Kidney epithelial cell (primary cell): ENCODE measurements at regions not wholly inside any gene's neighbourhood (a gene's known extent, or its start where the extent isn't known, plus 50 kb on each side); places are given as distances from the start of the nearest gene placed in this dataset.
"Not testable (repeated sequence)": the region's sequence is repeated elsewhere in the genome, so short reads cannot be mapped to it uniquely, and the experiment has no call there.

Experiments used
- DNase-seq: peaks from one replicate; pipeline ENCODE4 v3.0.0-alpha.2; 2010; ENCODE audit warnings: low read depth
- H3K27me3 ChIP-seq: 2 replicates; pipeline ENCODE4 v1.6.0; 2011; ENCODE audit warnings: low read length; ENCODE audit not compliant: control insufficient read depth, insufficient read depth
- H3K36me3 ChIP-seq: 2 replicates; pipeline ENCODE4 v1.5.1; 2011; ENCODE audit warnings: low read length; ENCODE audit not compliant: control insufficient read depth, insufficient read depth
- H3K4me3 ChIP-seq: 2 replicates; pipeline ENCODE4 v1.5.1; 2011; ENCODE audit warnings: low read depth, mild to moderate bottlenecking, control low read depth, low read length
- TF ChIP-seq, protein P1 (sequence below): IDR thresholded peaks from 2 replicates; pipeline ENCODE4 v1.5.1; 2011; ENCODE audit warnings: mild to moderate bottlenecking, moderate library complexity, low read length, control low read depth, inconsistent platforms; ENCODE audit not compliant: insufficient read depth, poor library complexity, severe bottlenecking

DNA sequence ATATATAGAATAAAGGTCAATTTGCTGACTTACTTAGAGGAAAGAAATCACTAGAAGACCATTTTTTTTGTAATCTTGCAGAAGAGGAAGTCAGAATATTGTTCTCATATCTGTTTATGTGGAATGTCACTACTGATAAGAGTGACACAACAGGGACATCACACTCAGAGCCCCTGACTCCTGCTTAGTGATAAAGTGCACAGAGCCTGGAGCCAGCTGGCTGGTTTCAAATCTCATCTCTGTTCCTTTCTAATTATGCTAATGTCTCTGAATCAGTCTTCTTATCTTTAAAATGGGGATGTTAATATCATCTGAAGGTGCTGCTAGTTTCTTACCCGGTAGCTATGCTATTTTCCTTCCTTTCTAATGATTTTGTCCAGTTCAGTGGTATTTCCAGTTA is 58.6 kb upstream of the LIFR start:
- no peak for DNase-seq
- Histone ChIP-seq H3K36me3 (no peaks in the 10 kb centered on the region), H3K27me3 (no peaks in the 10 kb centered on the region), H3K4me3 (no peak overlapping the region)
- TF ChIP-seq, protein P1, sequence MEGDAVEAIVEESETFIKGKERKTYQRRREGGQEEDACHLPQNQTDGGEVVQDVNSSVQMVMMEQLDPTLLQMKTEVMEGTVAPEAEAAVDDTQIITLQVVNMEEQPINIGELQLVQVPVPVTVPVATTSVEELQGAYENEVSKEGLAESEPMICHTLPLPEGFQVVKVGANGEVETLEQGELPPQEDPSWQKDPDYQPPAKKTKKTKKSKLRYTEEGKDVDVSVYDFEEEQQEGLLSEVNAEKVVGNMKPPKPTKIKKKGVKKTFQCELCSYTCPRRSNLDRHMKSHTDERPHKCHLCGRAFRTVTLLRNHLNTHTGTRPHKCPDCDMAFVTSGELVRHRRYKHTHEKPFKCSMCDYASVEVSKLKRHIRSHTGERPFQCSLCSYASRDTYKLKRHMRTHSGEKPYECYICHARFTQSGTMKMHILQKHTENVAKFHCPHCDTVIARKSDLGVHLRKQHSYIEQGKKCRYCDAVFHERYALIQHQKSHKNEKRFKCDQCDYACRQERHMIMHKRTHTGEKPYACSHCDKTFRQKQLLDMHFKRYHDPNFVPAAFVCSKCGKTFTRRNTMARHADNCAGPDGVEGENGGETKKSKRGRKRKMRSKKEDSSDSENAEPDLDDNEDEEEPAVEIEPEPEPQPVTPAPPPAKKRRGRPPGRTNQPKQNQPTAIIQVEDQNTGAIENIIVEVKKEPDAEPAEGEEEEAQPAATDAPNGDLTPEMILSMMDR, result no peak

DNA sequence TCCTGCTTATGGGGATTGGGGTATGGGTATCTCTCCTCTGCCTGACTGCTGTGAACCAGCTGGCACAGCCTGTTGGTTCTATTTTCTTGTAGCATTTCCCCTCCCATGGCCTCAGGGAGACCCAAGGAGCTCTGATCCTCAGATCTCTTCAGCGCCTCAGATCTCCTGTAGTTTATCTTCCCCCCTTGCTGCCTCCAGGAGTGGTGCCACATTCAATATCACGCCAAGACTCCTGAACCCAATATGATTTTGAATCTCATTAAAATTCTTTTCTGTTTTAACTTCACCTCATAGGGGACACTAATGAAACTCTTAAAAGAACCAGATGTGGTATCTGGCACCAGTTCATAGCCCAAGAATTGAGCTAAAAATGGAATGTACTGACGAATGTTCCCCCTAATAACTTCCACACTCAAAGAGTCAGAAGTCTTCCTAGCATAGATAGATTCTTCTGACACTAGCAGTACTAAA is 59.6 kb upstream of the LIFR start:
- Histone ChIP-seq H3K4me3 (no peak overlapping the region), H3K36me3 (no peaks in the 10 kb centered on the region), H3K27me3 (no peaks in the 10 kb centered on the region)
- TF ChIP-seq, protein P1, result no peak
- no peak for DNase-seq

DNA sequence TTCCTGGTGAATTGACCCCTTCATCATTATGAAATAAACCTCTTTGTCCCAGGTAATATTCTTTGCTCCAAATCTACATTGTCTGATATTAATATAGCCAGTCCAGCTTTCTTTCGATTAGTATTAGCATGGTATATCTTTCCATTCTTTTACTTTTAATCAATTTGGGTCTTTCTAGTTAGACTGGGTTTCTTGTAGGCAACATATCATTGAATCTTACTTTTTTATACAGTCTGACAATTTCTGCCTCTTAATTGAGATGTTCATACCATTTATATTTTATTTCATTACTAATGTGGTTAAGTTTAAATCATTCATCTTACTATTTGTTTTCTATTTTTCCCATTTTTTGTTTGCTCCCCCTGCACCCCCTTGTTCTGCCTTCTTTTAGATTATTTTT is 61.7 kb upstream of the LIFR start:
- H3K4me3 ChIP-seq, result no peak overlapping the region
- no peaks in the 10 kb centered on the region for H3K27me3 ChIP-seq
- DNase-seq, result no peak
- no peaks in the 10 kb centered on the region for H3K36me3 ChIP-seq
- TF ChIP-seq, protein P1, result no peak

DNA sequence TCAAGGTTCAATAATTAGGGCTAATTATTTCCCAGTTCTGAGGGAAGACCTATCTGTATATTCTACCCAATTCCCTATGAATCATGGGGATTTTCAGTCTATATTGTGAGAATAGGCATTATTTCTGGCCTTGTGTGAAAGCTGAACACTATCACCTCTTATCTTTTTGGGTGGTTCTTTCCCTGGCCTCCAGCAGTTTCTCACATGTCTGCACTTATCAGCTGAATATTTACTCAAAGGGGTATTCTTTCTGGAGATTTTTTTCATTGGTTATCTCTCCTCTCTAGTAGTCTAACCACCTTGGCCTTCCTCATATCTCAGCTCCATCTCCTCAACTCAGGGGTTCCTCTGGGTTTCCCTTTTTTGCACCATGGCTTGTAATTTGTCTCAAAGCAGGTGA is 64.9 kb upstream of the LIFR start:
- H3K27me3 ChIP-seq, result no peaks in the 10 kb centered on the region
- H3K4me3 ChIP-seq, result no peak overlapping the region
- TF ChIP-seq, protein P1, result no peak
- no peak for DNase-seq
- H3K36me3 ChIP-seq, result no peaks in the 10 kb centered on the region

DNA sequence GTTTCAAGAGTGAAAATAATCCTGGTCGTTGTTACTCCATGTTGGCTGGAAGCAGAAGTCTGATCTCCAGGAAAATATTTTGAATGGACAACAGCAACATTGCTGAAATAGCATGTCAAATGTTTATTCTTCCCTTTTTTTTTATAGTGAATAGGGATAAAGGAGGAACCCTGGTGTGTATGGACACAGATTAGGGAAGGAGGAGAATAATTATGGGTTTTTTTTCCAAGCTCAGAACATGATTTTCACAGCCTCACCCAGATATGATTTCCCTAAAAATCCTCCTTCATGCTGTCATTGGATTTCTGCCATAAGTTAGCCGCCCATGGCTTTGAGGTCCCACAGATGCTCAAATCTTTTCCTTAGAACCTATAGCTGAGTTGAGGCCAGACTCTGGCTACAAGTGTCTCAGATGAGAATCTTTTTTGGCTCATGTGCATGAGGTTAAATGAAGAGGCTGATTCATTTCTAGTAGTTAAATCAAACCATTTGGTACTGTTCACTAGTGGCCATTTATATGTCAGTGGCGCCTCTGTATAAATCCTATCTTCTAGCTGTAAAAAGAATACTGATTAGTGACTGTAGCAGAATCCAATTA is 65.5 kb upstream of the LIFR start:
- DNase-seq, result no peak
- H3K4me3 ChIP-seq, result no peak overlapping the region
- no peaks in the 10 kb centered on the region for H3K27me3 ChIP-seq
- TF ChIP-seq, protein P1, result no peak
- no peaks in the 10 kb centered on the region for H3K36me3 ChIP-seq

DNA sequence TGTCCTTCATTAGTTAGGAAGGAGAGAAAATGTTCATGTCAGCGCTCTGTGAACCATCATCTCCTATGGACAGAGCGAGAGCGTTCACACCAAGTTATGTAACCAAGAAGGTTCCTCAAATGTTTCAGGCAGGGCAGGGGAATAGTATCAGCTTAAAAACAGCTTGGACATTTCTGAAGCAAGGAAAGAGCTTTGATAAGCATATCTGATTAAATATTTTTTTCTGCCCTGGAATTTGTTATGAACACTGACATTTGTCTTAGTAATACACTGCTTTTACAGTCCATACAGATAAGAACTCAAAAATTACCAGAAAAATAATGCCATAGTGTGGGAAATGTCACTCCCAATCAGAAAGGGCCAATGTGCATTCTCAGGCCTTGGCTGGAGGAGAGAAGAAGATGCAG is 66.3 kb upstream of the LIFR start:
- no peak overlapping the region for H3K4me3 ChIP-seq
- H3K36me3 ChIP-seq, result no peaks in the 10 kb centered on the region
- TF ChIP-seq, protein P1, result no peak
- H3K27me3 ChIP-seq, result no peaks in the 10 kb centered on the region
- DNase-seq, result no peak

DNA sequence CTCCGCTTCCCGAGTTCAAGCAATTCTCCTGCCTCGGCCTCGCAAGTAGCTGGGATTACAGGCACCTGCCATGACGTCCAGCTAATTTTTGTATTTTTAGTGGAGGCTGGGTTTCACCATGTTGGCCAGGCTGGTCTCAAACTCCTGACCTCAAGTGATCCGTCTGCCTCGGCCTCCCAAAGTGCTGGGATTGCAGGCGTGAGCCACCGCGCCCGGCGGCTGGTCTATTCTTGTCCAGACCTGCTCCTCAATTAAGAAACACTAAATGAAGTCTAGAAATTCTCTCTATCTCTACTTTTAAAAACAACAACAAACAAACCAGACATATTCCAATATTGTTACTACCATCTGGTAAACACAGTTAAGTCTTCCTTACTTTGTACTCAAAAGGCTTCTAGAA is 68.1 kb upstream of the LIFR start:
- H3K36me3 ChIP-seq, H3K4me3 ChIP-seq, DNase-seq, H3K27me3 ChIP-seq: not testable (repeated sequence)

DNA sequence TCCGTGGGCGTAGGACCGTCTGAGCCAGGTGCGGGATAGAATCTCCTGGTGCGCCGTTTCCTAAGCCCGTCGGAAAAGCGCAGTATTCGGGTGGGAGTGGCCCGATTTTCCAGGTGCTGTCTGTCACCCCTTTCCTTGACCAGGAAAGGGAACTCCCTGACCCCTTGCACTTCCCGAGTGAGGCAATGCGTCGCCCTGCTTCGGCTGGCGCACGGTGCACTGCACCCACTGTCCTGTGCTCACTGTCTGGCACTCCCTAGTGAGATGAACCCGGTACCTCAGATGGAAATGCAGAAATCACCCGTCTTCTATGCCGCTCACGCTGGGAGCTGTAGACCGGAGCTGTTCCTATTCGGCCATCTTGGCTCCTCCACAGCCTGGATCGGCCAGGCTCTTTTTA is 74.9 kb upstream of the LIFR start:
- DNase-seq, H3K4me3 ChIP-seq, H3K27me3 ChIP-seq, H3K36me3 ChIP-seq: not testable (repeated sequence)
